ENCODE measurements at regions not wholly inside any gene's neighbourhood (a gene's known extent, or its start where the extent isn't known, plus 50 kb on each side); places are given as distances from the start of the nearest gene placed in this dataset.

GRCh38 chr1:63214553-63214952, 107.8 kb upstream of the FOXD3 start:
- DNase-seq: no peak

GRCh38 chr1:63223426-63223825, 98.9 kb upstream of the FOXD3 start:
- no peak for DNase-seq

- DNase-seq: no peak
Observed at GRCh38 chr1:63230722-63231121, 91.6 kb upstream of the FOXD3 start.

- no peak for DNase-seq
Observed at GRCh38 chr1:63238721-63239120, 83.6 kb upstream of the FOXD3 start.

- no peak for DNase-seq
Observed at GRCh38 chr1:63245186-63245585, 77.2 kb upstream of the FOXD3 start.

- DNase-seq: no peak
Observed at GRCh38 chr1:63248216-63248615, 74.2 kb upstream of the FOXD3 start.

- DNase-seq: no peak
Observed at GRCh38 chr1:63255153-63255552, 67.2 kb upstream of the FOXD3 start.

- DNase-seq: no peak
Observed at GRCh38 chr1:63261736-63262458, 60.5 kb upstream of the FOXD3 start.

- DNase-seq: no peak
Observed at GRCh38 chr1:63262459-63262770, 60.0 kb upstream of the FOXD3 start.

- DNase-seq: no peak
Observed at GRCh38 chr1:63264161-63264560, 58.2 kb upstream of the FOXD3 start.

- no peak for DNase-seq
Observed at GRCh38 chr1:63266857-63267256, 55.5 kb upstream of the FOXD3 start.

- no peak for DNase-seq
Observed at GRCh38 chr1:63268876-63269275, 53.5 kb upstream of the FOXD3 start.

GRCh38 chr1:63269571-63269970, 52.8 kb upstream of the FOXD3 start:
- no peak for DNase-seq
